ENCODE measurements at regions not wholly inside any gene's neighbourhood (a gene's known extent, or its start where the extent isn't known, plus 50 kb on each side); places are given as distances from the start of the nearest gene placed in this dataset.

- no peaks in the 10 kb centered on the region for H3K36me3 ChIP-seq (ENCODE audit: control insufficient read depth in 2 of 2, insufficient read depth in 2 of 2, low read length in 1 of 2)
- H3K27ac ChIP-seq (ENCODE audit: control insufficient read depth, insufficient read depth): no peak overlapping the region
- no peaks in the 10 kb centered on the region for H3K9me3 ChIP-seq (replicated peaks; ENCODE audit: control insufficient read depth, insufficient read depth, low read length)
- ChIA-PET POLR2A (no interaction called here), CTCF (no interaction called here), SMC1A (ENCODE audit: uncharacterized antibody, unreplicated experiment) (no interaction called here), RAD21 (ENCODE audit: unreplicated experiment) (no interaction called here)
- no peak overlapping the region for H3K4me3 ChIP-seq
- in situ Hi-C loops (cut with MboI) (no loop called here), intact Hi-C loops (cut with micrococcal nuclease; ENCODE audit: unreplicated experiment) (no loop called here)
- no peak overlapping the region for H2AFZ ChIP-seq (ENCODE audit: control insufficient read depth, low read depth, low read length)
- no TSS peak for BruUV-seq (replicated peaks)
- H4K20me1 ChIP-seq (ENCODE audit: control insufficient read depth, insufficient read depth): no peaks in the 10 kb centered on the region
- no peak for TF ChIP-seq KLF5 (IDR thresholded peaks at IDR 0.05; ENCODE audit: partially characterized antibody)
- TF ChIP-seq STAT3 (IDR thresholded peaks at IDR 0.05; ENCODE audit: low read depth, low read length): no peak
- TF ChIP-seq E2F8 (IDR thresholded peaks at IDR 0.05; ENCODE audit: low read depth, partially characterized antibody): no peak
- no peak for TF ChIP-seq SMAD5 (IDR thresholded peaks at IDR 0.05; ENCODE audit: low read depth)
- TF ChIP-seq RFX5 (IDR thresholded peaks at IDR 0.05; ENCODE audit: low read depth, low read length): no peak
- no peak for TF ChIP-seq E4F1 (IDR thresholded peaks at IDR 0.05; ENCODE audit: borderline replicate concordance, partially characterized antibody)
- no peak for TF ChIP-seq WRNIP1 (IDR thresholded peaks at IDR 0.05; ENCODE audit: borderline replicate concordance, low read depth, low read length)
- TF ChIP-seq SKIL (IDR thresholded peaks at IDR 0.05; ENCODE audit: low read depth, poor library complexity, severe bottlenecking): no peak
- TF ChIP-seq CBX5 (IDR thresholded peaks at IDR 0.05; ENCODE audit: low read depth): no peak
- TF ChIP-seq SREBF1 (IDR thresholded peaks at IDR 0.05; ENCODE audit: low read length): no peak
- no peak for TF ChIP-seq KDM1A (IDR thresholded peaks at IDR 0.05; ENCODE audit: borderline replicate concordance)
- TF ChIP-seq ATF7 (IDR thresholded peaks at IDR 0.05; ENCODE audit: low read depth): no peak
- no peak for TF ChIP-seq NFYB (IDR thresholded peaks at IDR 0.05; ENCODE audit: insufficient read depth, low read depth, low read length)
- TF ChIP-seq PAX5 (IDR thresholded peaks at IDR 0.05; ENCODE audit: borderline replicate concordance, low read depth, low read length): no peak
- no peaks in the 10 kb centered on the region for H3K4me1 ChIP-seq (ENCODE audit: control insufficient read depth, insufficient read depth, low read length)
- H3K79me2 ChIP-seq (ENCODE audit: control insufficient read depth, insufficient read depth, low read length): no peaks in the 10 kb centered on the region
- no peak for DNase-seq (ENCODE audit: low read depth, low spot score)
- no peaks in the 10 kb centered on the region for H3K27me3 ChIP-seq (replicated peaks in 1 of 2; ENCODE audit: control insufficient read depth in 2 of 2, insufficient read depth in 2 of 2, low read length in 1 of 2)
- no peak for FAIRE-seq
- H3K4me2 ChIP-seq (ENCODE audit: control insufficient read depth, insufficient read depth): no peak overlapping the region
- no peak for ATAC-seq
- H3K9ac ChIP-seq (ENCODE audit: control insufficient read depth, insufficient read depth, low read length): no peak overlapping the region
Observed at GRCh38 chr18:22009242-22009641, 160.1 kb upstream of the GATA6 start.
